Caco-2 (cell line): ENCODE measurements at regions not wholly inside any gene's neighbourhood (a gene's known extent, or its start where the extent isn't known, plus 50 kb on each side); places are given as distances from the start of the nearest gene placed in this dataset.

Source experiments
- BruUV-seq: library from RNA; stranded (reverse); fragments of 400-500 nt; replicated peaks from 2 replicates; lab custom pipeline; 2021; lab: Mats Ljungman, UMichigan
- CTCF ChIA-PET: fragments of 300-600 bp; sonication (Branson Sonifier 250); formaldehyde crosslinking; loops from one replicate; lab custom pipeline; 2022; ENCODE audit warnings: antibody characterized with exemption; lab: Charles Lee
- POLR2A ChIA-PET: fragments of 300-600 bp; sonication (Branson Sonifier 250); formaldehyde crosslinking; loops from one replicate; lab custom pipeline; 2022; ENCODE audit warnings: antibody characterized with exemption; lab: Charles Lee
- DNase-seq, 2 experiments: peaks; one replicate each; pipeline versions ENCODE4 v3.0.0 to v3.0.0-alpha.2; 2020 to 2022
- H3K27me3 ChIP-seq: replicated peaks from 2 replicates; pipeline ENCODE4 v1.6.0; 2011; ENCODE audit warnings: low read length; ENCODE audit not compliant: control insufficient read depth, insufficient read depth
- H3K36me3 ChIP-seq: 2 replicates; pipeline ENCODE4 v1.5.1; 2011; ENCODE audit warnings: low read length; ENCODE audit not compliant: control insufficient read depth, insufficient read depth
- H3K4me1 ChIP-seq: fragments of 250-450 bp; sonication (Bioruptor Pico); 2 replicates; pipeline ENCODE4 v1.5.1; 2020; ENCODE audit warnings: mild to moderate bottlenecking
- H3K4me3 ChIP-seq: 2 replicates; pipeline ENCODE4 v1.5.1; 2011; ENCODE audit warnings: low read depth, mild to moderate bottlenecking, control low read depth, low read length
- H3K9me3 ChIP-seq: fragments of 250-450 bp; sonication (Bioruptor Pico); 2 replicates; pipeline ENCODE4 v1.5.1; 2020; ENCODE audit warnings: mild to moderate bottlenecking, moderate library complexity
- H3K27ac Mint-ChIP-seq: one replicate; pipeline ENCODE4 v1.8.0; 2022; ENCODE audit warnings: mixed read lengths; ENCODE audit not compliant: unreplicated experiment
- H3K27me3 Mint-ChIP-seq: one replicate; pipeline ENCODE4 v1.8.0; 2022; ENCODE audit warnings: mixed read lengths; ENCODE audit not compliant: insufficient read depth, unreplicated experiment
- H3K36me3 Mint-ChIP-seq: one replicate; pipeline ENCODE4 v1.8.0; 2022; ENCODE audit warnings: mild to moderate bottlenecking, mixed read lengths; ENCODE audit not compliant: insufficient read depth, unreplicated experiment
- H3K4me1 Mint-ChIP-seq: one replicate; pipeline ENCODE4 v1.8.0; 2022; ENCODE audit warnings: low read depth, mixed read lengths; ENCODE audit not compliant: unreplicated experiment
- H3K4me3 Mint-ChIP-seq: one replicate; pipeline ENCODE4 v1.8.0; 2022; ENCODE audit warnings: mild to moderate bottlenecking, moderate library complexity, mixed read lengths; ENCODE audit not compliant: unreplicated experiment
- H3K9me3 Mint-ChIP-seq: one replicate; pipeline ENCODE4 v1.8.0; 2022; ENCODE audit warnings: mixed read lengths; ENCODE audit not compliant: unreplicated experiment
- intact Hi-C: fragments of 100-400 bp; cut with micrococcal nuclease; formaldehyde crosslinking; loops from one replicate; pipeline ENCODE4 v1.10.0; 2022; ENCODE audit not compliant: unreplicated experiment
- TF ChIP-seq, protein P1 (sequence below), 2 experiments: fragments of 200-600 bp in 1 of 2; IDR thresholded peaks; 1 replicate in 1 of 2; 2 replicates in 1 of 2; pipeline versions ENCODE4 v1.5.1 to v1.8.0; 2011 to 2022; ENCODE audit warnings: antibody characterized with exemption in 1 of 2, control low read depth in 1 of 2, inconsistent platforms in 1 of 2, low read depth in 1 of 2, low read length in 1 of 2, mild to moderate bottlenecking in 1 of 2, moderate library complexity in 1 of 2; ENCODE audit not compliant: insufficient read depth in 1 of 2, severe bottlenecking in 1 of 2, unreplicated experiment in 1 of 2

- H3K4me1 ChIP-seq: no peaks in the 10 kb centered on the region
- no peaks in the 10 kb centered on the region for H3K9me3 ChIP-seq
- no peaks in the 10 kb centered on the region for H3K27me3 ChIP-seq
- Mint-ChIP-seq H3K4me3 (no peak overlapping the region), H3K9me3 (no peaks in the 10 kb centered on the region), H3K36me3 (no peaks in the 10 kb centered on the region), H3K27ac (no peak overlapping the region), H3K4me1 (no peaks in the 10 kb centered on the region), H3K27me3 (peaks cover 6% of the 10 kb centered on the region)
- BruUV-seq: no TSS peak
- H3K4me3 ChIP-seq: no peak overlapping the region
- intact Hi-C loops: no loop called here
- ChIA-PET CTCF (no interaction called here), POLR2A (no interaction called here)
- H3K36me3 ChIP-seq: no peaks in the 10 kb centered on the region
- no peak for DNase-seq
- TF ChIP-seq, protein P1, sequence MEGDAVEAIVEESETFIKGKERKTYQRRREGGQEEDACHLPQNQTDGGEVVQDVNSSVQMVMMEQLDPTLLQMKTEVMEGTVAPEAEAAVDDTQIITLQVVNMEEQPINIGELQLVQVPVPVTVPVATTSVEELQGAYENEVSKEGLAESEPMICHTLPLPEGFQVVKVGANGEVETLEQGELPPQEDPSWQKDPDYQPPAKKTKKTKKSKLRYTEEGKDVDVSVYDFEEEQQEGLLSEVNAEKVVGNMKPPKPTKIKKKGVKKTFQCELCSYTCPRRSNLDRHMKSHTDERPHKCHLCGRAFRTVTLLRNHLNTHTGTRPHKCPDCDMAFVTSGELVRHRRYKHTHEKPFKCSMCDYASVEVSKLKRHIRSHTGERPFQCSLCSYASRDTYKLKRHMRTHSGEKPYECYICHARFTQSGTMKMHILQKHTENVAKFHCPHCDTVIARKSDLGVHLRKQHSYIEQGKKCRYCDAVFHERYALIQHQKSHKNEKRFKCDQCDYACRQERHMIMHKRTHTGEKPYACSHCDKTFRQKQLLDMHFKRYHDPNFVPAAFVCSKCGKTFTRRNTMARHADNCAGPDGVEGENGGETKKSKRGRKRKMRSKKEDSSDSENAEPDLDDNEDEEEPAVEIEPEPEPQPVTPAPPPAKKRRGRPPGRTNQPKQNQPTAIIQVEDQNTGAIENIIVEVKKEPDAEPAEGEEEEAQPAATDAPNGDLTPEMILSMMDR (IDR thresholded peaks at IDR 0.05; ENCODE audit: insufficient read depth in 1 of 2, low read depth in 1 of 2, low read length in 1 of 2, severe bottlenecking in 1 of 2, unreplicated experiment in 1 of 2): no peak
These were observed 275.8 kb upstream of the GPC6 start for GRCh38 chr13:92950771-92951170.

GRCh38 chr13:92951273-92951890 is 275.2 kb upstream of the GPC6 start:
- intact Hi-C loops: no loop called here
- no peaks in the 10 kb centered on the region for H3K9me3 Mint-ChIP-seq
- no peaks in the 10 kb centered on the region for H3K4me1 Mint-ChIP-seq
- peaks cover 6% of the 10 kb centered on the region for H3K27me3 Mint-ChIP-seq
- ChIA-PET CTCF (no interaction called here), POLR2A (no interaction called here)
- Histone ChIP-seq H3K9me3 (no peaks in the 10 kb centered on the region), H3K4me1 (no peaks in the 10 kb centered on the region), H3K4me3 (no peak overlapping the region), H3K27me3 (no peaks in the 10 kb centered on the region), H3K36me3 (no peaks in the 10 kb centered on the region)
- no peak overlapping the region for H3K4me3 Mint-ChIP-seq
- no peak overlapping the region for H3K27ac Mint-ChIP-seq
- BruUV-seq: no TSS peak
- DNase-seq: no peak
- TF ChIP-seq, protein P1 (IDR thresholded peaks at IDR 0.05; ENCODE audit: insufficient read depth in 1 of 2, low read depth in 1 of 2, low read length in 1 of 2, severe bottlenecking in 1 of 2, unreplicated experiment in 1 of 2): no peak
- no peaks in the 10 kb centered on the region for H3K36me3 Mint-ChIP-seq

DNA sequence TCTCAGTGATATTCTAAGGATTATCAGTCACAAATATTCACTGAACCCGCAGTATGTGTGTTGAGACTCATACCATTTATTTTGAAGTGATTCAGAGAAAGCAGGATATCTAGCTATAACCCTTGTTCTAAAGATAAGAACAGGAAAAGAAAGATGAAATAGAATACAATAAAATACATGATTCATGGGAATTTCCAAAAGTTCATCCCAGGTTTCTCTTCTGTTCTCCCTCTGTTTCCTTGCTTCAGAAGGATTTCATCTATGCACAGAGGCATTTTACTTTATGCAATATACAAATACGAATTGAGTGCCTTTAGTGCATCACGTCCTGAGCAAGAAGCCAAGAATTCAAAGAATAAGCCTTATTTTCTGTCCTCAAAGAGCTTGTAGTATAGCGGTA is 274.4 kb upstream of the GPC6 start:
- Mint-ChIP-seq H3K4me1 (no peaks in the 10 kb centered on the region), H3K27me3 (peaks cover 6% of the 10 kb centered on the region), H3K27ac (no peak overlapping the region), H3K36me3 (no peaks in the 10 kb centered on the region), H3K9me3 (no peaks in the 10 kb centered on the region), H3K4me3 (no peak overlapping the region)
- Histone ChIP-seq H3K36me3 (no peaks in the 10 kb centered on the region), H3K27me3 (no peaks in the 10 kb centered on the region), H3K4me3 (no peak overlapping the region), H3K9me3 (no peaks in the 10 kb centered on the region), H3K4me1 (no peaks in the 10 kb centered on the region)
- intact Hi-C loops: no loop called here
- no TSS peak for BruUV-seq
- ChIA-PET CTCF (no interaction called here), POLR2A (no interaction called here)
- TF ChIP-seq, protein P1 (IDR thresholded peaks at IDR 0.05; ENCODE audit: insufficient read depth in 1 of 2, low read depth in 1 of 2, low read length in 1 of 2, severe bottlenecking in 1 of 2, unreplicated experiment in 1 of 2): no peak
- no peak for DNase-seq
